Bone marrow (tissue), 2 donors: ENCODE measurements at regions not wholly inside any gene's neighbourhood (a gene's known extent, or its start where the extent isn't known, plus 50 kb on each side); places are given as distances from the start of the nearest gene placed in this dataset.

Experiments used
- DNase-seq, 2 donors: peaks; one replicate each; lab custom pipeline; 2025; lab: John Stamatoyannopoulos, UW

DNA sequence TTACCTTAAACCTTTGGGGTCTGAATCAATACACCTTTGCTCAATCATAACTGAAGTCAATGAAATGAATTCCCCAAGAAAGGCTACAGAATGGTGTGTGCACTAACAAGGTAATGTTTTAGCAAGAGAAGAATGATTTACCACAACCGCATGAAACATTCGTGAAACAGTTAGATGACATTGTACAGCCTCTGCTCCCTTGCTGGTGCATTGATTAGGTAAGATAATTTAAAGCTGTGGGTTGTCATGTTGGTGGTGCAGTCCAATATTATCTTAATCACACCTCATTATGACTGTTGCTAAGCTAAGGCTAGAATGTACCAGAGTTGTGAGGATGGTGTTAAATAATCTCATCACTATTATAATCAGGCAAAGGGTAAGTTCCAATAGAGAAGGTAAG lies 1673.2 kb upstream of the PRR20A start:
- no peak for DNase-seq

DNA sequence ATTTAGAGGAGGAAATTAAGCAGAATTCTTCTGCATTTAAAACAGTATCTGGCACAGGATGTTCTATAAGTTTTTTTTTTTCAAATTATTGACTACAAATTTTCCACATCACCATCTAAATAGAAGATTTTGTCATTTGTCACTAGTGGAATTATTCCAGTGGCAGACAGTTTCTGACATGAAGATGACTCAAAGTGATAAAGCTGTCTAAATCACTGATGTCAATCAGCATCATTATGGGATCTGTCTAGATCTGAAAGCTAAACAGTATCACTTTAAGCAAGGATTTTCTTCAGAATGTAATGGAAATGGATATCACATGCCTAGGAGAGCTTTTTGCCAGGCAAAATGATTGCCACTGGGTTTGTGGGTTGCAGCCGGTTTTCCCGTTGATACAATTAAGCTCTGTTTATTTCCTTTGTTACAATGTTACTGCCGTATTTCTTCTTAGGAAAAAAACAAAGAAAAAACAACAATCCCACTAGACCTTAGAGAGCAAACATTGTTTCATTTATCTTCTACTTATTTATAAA lies 1657.0 kb upstream of the PRR20A start:
- DNase-seq = no peak

DNA sequence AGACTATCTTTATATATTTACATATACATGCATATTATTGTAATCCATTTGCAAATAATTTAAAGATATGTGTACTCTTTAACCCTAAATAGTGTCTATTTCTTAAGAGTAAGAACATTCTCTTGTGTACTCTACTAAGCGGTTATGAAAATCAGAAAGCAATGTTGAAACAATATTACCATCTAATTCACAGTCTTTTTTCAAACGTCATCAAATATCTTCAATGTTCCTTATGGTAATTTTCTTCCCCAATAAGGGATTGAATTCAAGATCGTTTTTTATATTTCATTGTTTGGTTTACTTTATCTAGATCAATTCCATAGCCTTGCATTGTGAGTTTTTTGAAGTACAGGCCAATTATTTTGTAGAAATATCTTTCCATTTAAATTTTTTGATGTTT lies 1647.4 kb upstream of the PRR20A start:
- no peak for DNase-seq

DNA sequence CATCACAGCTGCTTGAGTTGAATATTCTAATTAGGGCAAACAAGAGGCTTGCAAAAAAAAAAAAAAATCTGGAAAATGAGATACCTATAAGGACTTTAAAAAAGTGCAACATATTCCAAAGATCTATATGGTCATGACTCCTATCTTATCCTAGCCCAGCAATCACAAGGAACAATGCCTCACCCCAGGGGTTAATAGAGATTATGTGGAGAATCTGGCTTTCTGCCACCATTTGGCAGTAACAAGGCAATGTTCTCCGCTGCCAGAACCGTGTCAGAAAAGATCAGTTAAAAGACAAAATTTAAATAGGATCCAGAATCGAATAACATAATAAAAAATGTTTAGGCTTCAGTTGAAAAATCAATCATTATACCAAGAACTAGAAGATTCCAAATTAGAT lies 1643.2 kb upstream of the PRR20A start:
- no peak for DNase-seq

DNA sequence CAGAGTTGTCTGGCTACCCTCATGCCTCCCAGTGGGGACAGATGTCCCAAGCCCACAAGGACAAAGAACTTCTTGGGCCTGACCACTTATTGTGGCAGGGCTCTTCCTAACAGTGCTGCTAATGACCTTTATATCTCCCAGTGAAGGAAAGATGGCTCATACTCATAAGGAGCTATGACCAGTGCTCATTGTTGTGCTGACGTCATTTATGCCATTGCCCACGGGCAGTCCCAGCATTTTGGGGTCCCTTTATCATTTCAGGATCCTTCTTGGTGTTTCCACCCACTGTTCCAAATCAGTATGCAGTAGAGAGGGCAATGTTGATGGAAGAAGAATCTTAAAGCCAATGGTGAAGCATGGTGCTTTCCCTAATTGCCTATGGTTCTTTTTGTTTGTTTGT lies 1640.0 kb upstream of the PRR20A start:
- no peak for DNase-seq

DNA sequence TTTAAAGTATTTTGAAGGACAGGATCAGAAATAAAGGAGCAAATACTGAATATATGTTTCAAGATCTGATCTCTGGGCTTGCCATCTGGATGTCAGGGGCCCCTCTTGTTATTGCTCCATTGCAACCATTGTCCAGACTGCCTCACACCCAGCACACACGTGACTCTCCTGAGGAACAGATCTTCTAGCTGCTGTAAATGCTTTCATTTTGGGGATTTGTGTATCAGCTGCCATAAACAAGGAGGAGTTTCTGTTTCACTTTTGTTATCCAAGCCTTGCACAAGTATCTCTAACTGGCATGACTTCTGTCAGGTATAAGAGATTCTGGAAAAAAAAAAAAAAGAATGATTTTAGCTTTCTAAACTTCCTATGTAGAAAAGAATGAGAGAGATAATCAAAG lies 1624.1 kb upstream of the PRR20A start:
- no peak for DNase-seq

DNA sequence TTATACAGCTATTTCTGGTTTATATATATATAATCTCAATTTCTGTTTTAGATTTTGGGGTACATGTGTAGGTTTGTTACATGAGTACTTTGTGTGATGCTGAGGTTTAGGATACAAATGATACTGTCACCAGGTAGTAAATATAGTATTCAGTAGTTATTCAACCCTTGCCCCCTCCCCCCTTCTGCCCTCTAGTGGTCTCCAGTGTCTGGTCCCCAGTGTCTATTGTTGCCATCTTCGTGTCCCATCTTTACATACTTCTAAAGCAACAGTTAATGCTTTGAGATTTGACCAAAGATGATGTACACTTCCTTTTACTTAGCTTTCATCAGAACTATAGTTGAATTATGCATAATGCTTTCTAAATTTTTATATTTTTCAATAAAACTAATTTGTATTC lies 1623.4 kb upstream of the PRR20A start:
- DNase-seq = no peak

DNA sequence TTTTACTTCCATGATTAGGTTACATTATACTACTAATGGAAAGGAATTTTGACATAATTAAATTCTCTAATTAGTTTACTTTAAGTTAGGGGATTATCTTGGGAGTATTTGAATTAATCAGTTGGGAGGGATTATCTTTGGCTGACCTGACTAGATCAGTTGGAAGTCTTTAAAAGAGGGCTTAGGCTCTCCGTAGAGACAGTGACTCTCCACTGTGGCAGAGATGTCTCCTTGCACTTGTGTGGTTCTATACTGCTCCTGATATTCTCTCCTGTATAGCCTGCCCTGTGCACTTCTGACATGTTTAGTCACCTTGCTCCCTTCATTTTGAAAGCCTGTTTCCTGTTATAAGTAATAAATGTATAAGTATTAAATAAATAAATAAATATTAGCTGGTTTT lies 1612.3 kb upstream of the PRR20A start:
- no peak for DNase-seq

DNA sequence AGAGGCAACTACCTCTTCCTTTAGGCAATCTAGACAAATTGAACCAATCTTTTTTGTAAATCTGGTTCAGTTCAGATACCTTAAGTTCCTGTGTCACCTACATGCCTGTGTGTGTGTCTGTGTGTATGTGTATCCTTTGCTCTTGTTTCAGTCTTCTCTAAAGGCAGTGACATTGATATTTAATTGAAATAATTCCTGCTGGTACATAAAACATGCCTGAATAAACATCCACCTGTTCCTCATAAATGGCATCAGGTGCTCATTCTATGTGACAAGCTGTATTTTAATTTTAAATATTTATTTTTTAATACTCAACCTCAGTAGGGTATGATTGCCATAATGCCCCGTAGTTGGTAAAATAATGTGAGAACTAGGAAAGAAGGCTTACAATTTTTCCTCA lies 1606.4 kb upstream of the PRR20A start:
- DNase-seq = no peak

DNA sequence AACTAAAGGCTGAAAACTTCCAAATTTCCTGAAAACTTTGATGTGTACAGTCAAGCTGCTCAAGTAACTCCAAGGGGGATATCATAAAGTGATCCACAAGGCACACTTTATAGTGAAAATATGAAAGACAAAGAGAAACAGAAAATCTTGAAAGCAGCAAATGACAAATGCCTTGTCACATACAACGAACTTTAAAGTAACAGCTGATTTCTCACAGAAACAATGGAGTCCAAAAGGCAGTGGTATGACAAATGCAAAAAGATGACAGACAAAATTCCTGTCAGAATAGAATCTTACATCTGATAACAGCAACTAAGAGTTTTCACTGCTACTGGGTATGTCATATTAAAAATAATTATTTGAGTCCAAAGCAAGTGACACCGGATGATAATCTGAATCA lies 1602.3 kb upstream of the PRR20A start:
- DNase-seq = no peak

DNA sequence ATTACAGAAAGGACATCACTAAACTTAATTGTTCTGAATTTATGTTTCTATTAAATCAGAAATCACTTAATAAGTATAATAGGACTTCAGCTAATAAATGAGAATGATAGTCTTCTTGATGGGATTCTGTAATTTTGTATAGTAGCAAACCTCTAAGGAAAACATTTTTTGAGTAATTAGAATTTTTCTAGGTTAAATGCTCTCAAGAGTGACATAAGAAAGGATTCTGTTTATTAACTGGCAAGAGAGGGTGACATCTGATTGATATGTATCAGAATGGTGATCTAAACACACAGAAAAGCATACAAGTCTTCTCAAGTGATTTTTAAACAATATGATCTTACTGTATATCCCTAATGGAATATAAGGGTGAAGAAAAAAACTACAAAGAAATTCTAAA lies 1597.7 kb upstream of the PRR20A start:
- no peak for DNase-seq

DNA sequence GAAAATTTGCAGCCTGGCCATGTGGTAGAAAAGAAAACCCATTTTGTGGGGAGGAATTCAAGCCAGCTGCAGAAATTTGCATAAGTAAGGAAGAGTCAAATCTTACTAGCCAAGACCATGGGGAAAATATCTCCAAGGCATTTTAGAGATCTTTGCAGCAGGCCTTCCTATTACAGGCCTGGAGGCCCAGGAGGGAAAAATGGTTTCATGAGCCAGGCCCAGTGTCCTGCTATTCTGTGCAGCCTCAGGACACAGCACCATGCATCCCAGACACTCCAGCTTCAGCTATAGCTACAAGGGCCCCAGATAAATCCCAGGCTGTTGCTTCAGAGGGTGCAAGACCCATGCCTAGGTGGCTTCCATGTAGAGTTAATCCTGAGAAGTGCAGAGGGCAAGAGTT lies 1590.1 kb upstream of the PRR20A start:
- DNase-seq = no peak

DNA sequence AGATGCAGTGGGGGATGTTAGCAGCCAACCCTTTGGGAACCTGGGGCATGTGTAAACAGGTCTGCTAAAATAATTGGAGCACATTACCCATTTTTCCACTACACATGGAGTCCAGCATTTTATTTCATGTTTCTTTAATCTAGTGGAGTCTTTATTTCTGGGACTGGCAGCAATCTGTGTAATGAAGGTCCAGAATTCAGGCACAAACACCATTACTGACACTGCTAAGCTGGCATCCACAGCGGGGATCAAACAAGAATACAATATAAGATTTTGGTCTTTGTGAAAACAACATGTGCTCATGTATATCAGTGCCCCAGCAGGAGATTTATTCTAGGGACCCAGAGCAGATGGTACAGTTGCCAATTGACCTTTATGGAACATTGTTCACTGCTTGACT lies 1587.0 kb upstream of the PRR20A start:
- DNase-seq = no peak

DNA sequence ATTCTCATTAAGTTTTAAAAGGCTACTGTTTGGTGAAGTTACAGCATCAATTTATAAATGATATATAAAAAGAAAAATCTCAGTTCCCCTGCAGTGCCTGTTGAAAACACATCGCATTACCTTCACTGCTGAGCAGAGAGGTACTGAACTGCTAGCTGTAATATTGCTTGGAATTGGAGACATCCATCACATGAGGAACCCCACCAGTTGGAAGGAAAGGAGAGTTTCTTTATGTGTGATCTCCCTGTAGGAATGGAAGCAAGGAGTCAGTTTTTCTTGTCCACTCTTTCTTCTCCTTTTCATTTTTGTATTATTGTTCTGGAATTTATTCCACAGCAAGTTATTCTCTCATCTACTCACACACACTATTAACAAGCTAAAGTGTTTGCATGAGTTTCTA lies 1586.0 kb upstream of the PRR20A start:
- DNase-seq = no peak

DNA sequence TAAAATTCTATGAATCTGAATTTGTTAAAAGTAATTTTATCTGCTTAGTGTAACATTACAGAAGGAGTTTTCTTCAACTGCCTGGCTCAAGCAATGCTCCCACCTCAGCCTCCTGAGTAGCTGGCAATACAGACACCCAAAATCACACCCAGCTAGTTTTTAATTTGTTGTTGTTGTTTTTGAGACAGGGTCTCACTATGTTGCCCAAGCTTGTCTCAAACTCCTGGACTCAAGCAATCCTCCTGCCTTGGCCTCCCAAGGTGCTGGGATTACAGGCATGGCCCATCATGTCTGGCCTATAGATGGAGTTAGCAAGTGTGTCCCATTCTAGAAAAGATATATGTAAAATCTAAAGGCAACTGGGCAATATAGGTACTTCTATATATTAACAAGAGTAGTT lies 1580.4 kb upstream of the PRR20A start:
- DNase-seq = no peak

DNA sequence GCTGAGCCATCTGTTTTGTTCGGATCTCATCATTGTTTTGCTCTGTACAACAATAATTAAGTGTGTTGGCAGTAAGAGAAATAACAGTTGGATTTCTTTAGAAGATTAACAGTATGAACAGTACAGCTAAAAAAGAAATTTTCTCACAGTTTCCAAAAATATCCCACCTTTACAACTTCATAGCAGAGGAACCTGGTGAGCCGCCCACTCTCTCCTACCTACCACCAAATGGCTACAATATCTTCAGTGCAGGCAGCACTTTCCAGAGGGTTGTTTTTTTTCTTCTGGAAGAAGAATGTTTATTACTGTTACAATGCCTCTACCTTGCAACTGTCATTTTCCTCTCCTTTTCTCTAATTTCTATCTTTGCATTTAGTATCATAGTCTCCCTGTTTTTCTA lies 1577.5 kb upstream of the PRR20A start:
- no peak for DNase-seq

DNA sequence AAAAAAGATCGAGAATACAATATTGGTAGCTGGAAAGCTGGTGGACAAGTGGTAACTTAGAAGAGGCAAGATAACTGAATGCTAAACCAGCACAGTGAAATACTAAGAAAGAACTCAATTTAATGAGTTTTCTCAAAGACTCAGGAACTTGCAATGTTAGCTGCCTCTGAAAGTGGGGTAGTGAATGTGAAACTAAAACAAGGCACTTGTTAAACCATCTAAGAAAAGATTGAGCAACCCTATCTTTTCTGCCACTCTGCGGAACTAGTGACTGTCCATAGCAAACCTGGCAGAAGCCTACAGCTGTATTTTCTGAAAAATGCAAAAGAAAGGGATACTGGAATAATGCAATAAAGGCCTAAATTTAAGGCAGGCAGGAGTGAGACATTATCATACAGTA lies 1574.4 kb upstream of the PRR20A start:
- no peak for DNase-seq

DNA sequence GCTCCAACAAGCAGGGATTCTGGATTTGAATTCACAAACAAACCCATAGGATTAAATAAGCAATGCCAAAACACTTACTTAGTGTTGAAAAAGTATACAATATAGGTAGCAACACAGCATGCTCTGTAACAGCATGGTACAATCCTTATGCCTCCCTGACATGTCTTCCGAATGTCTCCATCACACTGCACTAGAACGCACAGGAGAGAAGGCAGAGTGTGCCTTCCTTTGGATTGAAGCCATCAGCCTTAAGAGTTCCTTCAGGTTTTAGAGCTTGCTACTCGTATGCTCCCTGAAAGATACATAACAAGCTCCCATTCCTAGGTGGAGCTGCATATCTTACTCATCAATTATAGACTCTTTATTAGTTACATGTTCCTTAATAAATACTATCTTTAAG lies 1573.9 kb upstream of the PRR20A start:
- DNase-seq = no peak

DNA sequence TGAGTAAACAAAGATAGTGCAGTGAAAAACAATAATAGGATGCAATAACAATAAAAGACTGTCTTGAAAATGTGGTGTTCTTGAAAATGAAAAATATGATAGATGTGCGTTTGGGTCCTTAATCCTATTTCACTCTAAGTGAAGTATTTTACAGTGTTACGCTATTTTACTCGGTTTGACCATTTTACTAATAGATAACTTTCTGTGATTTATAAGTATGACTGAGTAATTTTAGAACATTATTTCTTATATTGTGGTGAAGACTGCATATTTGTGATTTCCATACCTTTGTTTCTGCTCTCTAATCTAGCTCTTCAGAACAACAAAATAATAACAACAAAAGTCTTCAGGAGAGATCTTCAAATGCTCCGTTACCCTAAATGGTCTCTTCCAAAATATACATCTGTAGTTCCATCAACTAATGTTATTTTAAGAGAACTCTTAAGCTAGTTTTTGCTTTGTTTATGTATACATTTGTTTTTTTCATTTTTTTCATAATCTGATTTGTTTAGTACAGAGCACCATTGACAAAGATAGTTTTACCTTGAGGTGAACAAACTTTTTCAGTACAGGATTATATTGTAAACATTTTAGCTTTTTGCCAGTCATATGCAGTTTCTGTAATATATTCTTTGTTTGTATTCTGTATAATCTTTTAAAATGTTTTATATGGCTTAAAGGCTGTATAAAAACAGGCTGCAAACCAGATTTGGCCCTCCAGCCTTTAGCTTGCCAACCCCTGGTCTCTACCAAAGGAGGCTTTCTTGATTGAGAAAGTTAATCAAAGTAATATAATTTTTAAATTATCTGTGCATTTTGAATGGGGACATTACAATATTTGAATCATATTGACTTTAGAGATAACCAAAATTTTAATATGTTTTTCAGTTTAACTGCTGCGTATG lies 1572.7 kb upstream of the PRR20A start:
- no peak for DNase-seq

DNA sequence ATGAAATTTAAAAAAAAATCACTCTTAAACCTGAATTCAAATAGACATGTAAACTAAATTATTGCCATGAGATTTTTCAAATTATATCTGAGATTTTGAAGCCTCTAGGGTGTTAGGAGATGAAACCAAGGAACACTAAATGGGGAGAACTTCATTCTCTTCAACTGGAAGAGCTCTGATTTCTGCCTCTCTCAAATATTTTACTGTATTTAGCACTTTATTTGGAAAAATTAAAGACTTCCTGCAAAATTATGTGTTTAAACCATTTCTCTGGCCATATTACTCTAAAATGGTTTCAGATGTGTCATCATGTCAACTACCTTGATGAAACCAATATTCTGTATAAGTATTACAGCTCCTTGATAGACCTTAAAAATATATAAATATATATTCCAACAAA lies 1571.6 kb upstream of the PRR20A start:
- no peak for DNase-seq

DNA sequence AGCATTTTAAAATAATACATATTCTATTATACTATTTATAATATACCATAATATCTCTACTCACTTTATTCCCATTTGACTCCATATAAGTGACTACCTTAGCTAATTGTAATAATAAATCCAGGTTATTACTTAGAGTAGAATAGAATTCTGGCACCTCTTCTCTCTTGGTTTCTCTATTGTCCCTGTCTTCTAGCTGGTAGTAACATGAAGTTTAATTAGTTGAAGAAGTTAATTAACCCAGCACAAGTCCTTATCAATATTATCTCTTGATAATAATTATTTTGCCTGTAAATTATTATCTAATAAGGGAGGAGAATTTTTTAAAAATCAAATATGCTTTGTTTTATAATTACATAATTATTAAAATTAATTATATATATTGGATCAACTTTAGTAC lies 1571.2 kb upstream of the PRR20A start:
- DNase-seq = no peak

DNA sequence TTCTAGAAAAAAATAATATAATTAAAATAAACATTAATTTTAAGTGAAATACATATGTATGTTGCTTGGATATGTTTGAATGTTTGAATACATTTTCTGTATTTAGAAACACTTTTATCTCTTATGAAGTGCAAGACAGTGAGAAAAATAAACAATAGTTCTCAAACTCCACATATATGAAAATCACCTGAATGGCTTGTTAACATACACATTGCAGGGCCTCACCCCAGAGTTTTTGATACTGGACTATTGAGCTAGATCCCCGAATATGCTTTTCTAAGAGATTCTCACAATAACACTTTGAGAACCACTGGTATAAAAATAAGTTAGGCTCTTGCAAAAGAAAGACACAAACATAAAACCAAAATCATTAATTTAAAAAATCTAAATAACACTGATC lies 1570.3 kb upstream of the PRR20A start:
- DNase-seq = no peak

DNA sequence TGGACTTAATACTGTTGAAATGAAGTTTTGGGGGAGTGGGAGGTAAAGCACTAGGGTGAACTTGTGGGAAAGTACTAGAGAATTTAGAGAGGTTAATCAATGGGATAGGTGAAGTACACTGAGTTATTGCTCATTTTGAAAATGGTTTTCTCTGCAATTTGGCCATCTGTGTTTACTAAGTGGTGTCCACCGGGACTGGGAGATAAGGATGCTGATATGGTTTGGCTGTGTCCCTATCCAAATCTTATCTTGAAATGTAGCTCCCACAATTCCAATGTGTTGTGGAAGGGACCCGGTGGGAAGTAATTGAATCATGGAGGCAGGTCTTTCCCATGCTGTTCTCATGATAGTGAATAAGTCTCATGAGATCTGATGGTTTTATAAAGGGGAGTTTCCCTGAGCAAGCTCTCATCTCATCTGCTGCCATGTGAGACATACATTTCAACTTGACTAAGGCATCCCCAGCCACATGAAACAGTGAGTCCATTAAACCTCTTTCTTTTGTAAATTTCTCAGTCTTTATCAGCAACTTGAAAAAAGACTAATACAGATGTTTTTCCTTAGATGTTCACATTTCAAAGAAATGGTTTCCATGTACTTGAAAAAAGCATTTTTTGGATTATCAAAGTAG lies 1569.4 kb upstream of the PRR20A start:
- DNase-seq = no peak

DNA sequence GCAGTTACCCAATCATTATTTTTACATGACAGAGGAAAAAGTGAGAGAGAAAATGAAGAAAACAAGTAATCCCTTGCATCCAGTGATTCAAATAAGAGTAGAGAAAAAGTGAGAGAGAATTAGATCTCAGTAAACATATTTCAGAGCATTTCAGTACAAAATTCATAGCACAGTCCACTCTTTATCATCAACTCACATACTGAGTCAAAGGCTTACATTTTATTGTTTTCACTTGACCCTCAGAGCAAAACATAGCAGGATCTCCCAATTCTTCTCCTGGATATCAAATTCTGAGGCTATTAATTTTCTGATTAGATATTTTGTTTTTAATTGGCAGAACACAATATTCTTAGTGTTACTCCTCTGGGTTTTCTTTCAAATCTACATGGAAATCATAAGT lies 1568.3 kb upstream of the PRR20A start:
- DNase-seq = no peak
